HG03064 (cell line): ENCODE measurements at regions not wholly inside any gene's neighbourhood (a gene's known extent, or its start where the extent isn't known, plus 50 kb on each side); places are given as distances from the start of the nearest gene placed in this dataset.
"Not testable (repeated sequence)": the region's sequence is repeated elsewhere in the genome, so short reads cannot be mapped to it uniquely, and the experiment has no call there.

Experiments used
- ATAC-seq: cut with Tn5 transposase; IDR thresholded peaks from one replicate; pipeline ENCODE4 v1.9.1; 2021; ENCODE audit warnings: low read depth; ENCODE audit not compliant: unreplicated experiment

GRCh38 chr6:75031102-75031501, 174.8 kb downstream of the COL12A1 start:
- not testable (repeated sequence) for ATAC-seq

GRCh38 chr6:75029333-75029732, 176.5 kb downstream of the COL12A1 start:
- no peak for ATAC-seq

GRCh38 chr6:75025371-75025770, 180.5 kb downstream of the COL12A1 start:
- no peak for ATAC-seq

DNA sequence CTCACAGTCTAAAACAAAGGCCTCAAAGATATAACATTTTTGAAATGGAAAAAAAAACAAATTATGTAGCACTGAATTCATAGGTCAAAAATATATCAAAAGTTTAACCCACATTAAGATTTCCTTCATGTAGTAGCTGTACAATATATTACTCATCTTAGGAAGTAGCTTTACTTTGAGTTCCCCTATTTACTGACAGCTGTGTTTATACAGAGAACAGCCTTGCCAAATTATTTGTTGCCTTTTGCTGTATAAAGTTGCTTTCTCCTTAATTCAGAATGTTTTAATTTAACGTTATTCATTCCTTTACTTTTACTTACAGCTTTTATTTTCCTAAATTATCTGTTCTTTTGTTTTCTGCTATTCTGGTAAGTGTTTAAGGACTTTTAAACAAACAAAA, 181.0 kb downstream of the COL12A1 start:
- no peak for ATAC-seq

DNA sequence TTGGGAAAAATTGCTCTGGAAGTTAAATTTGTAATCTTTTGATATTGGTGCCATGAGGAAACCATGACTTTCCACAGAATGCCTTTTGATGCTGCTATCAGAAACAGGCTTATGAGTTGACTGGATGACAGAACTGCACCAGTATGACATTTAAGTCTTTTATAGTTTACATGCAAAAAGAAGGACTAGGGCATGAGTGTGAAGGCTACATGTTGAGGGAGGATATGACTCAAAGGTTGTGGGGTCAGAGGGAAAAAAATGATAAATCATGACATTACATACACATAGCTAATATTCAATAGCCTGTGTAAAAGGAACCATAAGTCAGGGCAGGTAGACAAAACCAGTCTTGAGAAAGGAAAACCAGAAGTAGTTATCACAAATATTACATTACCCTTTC, 182.2 kb downstream of the COL12A1 start:
- no peak for ATAC-seq

GRCh38 chr6:75020971-75021370, 184.9 kb downstream of the COL12A1 start:
- no peak for ATAC-seq

GRCh38 chr6:75020376-75020775, 185.5 kb downstream of the COL12A1 start:
- ATAC-seq, result no peak

DNA sequence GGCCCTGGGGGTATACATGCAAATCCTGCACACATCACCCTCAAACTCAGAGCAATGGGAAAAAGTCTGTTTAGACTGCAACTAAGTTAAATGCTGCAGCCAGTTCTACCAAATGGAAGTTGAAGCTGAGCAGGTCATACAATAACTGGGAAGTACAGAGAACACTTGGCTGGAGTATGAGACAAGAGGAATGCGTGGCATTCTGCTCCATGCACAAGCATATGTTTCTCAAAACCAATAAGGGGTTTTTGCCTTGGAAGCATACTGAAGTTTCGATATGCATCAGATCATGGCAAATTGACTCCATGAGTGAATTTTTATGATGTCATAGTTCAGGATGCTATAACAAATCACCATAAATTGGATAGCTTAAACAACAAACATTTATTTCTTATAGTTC, 193.8 kb downstream of the COL12A1 start:
- ATAC-seq, result no peak

DNA sequence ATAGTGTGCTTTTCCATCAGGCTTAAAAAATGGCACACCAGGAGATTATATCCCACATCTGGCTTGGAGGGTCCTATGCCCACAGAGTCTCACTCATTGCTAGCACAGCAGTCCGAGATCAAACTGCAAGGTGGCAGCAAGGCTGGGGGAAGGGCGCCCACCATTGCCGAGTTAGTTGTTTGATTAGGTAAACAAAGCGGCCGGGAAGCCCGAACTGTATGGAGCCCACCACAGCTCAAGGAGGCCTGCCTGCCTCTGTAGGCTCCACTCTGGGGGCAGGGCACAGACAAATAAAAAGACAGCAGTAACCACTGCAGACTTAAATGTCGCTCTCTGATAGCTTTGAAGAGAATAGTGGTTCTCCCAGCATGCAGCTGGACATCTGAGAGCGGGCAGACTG, 201.9 kb downstream of the COL12A1 start:
- ATAC-seq, result not testable (repeated sequence)

DNA sequence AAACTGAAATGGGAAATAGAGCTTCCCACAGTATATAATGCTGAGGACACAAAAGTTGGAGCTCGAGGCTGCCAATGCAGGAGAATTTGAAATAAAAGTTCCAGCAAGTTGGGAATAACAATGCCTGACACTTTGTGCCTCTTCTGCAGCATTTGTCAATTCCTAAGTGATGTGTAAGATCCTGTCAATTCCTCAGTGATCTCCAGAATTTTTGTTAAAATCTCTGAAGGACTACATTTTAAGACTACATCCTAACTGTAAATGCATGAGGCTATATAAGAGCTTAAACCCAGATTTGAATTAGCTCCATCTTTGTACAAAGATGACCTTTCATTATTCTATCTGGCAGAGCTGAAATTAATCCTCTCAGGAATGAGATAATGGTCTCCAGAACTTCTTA, 208.2 kb downstream of the COL12A1 start:
- ATAC-seq, result no peak

DNA sequence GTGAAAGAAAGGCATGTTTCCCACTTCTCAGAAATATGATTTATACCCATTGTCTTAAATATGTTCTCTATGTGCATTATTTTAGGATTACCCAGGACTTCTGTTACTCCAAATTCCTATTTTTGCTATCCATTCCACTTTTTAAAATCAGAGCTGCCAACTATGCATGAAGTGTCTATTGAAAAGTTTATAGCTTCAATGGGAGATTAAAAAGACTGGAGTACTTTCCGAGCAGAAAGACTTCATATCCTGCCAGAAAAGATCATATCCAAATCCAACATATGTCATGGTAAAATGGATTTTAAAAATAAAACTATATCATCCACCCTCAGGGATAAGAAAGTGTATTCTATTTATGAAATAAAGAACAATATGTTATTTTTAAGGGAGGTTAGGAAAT, 212.7 kb downstream of the COL12A1 start:
- ATAC-seq, result no peak

DNA sequence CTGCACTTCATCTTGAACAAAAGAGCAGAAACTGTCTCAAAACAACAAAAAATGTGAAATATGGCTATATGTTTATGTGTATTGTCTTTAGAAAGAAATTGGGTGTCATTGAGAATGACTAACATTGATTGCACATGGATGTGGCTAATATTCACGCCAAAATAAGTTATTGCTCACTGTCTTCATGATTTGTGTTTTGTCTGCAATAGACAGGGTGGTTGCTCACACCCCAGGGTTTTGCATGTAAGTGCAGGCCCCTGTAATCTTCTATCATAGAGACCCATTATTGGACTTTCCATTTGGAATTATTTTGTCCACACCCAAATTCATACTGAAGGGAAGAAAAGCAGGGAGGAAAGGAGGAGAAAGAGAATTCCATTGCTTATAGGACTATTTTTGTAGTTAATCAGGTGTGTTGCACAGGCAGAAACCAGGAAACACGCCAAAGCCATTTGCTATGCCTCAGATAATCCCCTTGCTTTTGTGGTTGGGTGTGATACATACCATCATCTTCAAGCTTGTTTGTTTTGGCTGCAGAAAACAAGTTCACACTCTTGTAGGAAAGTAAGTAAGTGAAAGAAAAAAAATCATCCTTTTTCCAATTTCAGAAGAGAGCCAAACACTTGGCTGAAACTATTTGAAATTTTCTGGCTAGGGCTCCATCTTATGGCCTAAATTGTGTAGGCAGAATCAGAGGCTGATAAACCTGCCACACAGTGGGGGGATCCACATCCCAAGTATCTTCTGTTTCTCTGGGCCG, 214.1 kb downstream of the COL12A1 start:
- no peak for ATAC-seq

DNA sequence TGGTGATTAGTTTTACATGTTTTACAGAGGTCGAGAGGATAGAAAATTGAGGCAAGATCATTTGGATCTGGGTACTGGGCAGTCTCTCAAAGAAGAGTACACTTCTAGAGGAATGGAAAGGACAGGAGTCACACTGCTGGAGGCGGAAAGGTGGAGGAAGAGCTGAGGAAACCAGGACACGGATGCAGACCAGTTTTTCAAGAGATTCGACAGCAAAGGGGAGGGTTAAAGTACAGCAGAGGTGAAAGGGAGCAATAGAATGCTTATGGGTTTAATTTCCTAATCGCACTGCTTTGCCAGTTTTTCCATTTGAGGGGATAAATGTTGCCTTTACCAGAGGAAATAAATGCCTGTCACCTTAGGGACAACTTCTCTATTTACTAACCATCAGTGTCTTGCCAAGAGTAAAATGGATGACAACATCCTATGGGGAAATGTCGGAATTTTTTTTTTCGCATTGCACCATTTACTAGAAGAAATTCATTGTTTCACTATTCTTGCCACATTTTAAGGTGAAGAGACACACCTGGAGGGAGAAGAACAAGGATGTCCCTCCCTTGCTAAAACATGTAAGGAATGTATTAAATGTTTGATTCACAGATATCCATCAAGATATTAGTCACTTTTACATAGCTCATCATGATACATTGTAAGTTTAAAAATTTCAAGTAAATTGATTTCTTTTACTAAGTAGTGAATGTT, 226.6 kb downstream of the COL12A1 start:
- no peak for ATAC-seq

DNA sequence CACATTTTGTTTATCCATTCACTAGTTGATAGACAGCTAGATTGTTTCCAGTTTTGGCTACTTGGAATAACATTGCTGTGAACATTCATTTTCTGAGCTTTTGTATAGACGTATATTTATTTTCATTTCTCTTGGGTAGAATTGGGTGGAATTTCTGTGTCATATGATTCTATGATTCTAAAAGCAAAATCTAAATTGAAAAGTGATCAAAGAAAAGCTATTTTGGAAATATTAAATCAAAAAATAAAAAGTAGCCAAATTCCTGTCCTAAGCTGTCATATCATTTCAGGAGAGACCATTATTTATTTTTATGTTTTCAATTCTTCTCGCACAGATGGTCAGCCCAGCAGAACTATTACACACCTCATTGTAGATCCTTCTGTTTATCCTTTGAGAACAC, 229.2 kb downstream of the COL12A1 start:
- no peak for ATAC-seq

GRCh38 chr6:74976026-74976425, 229.8 kb downstream of the COL12A1 start:
- ATAC-seq, result no peak

DNA sequence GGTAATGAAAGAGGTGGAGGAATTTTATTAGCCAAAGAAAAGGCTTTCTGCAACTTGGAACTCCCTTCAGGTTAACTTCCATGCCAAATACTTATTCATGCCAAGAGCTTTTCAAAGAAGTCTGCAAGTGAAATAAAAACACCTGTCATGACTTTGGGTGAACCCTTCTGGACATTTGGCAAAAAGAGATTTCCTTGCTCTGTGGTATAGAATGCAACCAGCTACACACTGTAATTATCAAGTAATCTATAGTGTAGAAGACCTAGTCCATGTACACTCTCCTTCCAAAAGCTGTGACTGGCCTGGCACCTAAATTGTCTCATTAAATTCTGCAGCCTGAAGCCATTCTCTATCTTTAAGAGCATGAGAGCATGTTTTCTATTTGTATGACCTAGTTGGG, 232.3 kb downstream of the COL12A1 start:
- no peak for ATAC-seq

GRCh38 chr6:74971633-74972032, 234.2 kb downstream of the COL12A1 start:
- ATAC-seq, result no peak

DNA sequence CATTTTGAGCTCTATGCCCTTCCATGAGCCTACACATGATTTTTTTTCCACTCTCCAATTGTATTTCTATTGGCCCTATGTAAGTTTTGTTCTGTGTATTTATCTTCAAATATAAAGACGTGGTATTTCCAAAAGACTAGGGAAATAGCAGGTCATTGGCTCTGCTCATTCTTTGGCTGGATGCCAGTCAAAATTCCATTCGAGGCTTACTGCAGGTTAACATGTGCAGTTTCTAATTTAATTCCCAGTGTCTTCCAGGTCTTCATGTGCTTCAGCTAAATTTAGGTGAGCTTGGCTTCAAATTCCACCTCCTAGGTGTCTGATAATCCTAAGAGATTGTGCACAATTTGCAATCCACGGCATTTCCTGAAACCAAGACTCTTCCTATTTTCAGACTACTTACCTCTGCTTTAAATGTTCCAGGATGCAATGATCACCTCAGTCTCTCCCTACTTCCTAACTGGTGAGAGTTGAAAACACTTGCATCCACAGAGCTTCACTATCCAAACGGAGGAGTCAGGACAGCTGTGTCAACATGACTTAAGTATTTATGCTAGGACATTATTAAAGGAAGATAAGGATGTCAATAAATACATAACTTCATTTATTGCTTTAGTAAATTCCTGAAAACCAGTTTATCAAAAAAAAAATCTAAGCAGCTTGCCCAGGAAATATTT, 236.1 kb downstream of the COL12A1 start:
- ATAC-seq, result no peak

DNA sequence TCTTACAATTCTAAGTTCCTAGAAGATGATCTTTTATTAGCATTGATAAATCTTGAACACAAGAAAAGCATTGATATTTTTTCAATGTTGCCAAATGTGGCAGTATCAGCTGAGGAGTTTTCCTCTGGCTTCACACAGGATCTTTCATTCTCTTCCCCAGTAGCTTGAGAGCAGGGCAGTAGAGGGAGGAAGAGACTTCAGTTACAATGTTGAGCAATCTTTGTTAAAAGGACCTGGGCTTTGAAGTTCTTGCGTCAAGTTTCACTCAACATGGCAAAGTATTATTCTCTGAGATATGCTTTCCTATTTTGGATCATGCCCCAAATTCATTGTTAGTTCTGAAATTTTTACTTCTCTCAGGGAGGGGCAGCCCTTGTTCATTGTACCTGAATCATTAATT, 238.0 kb downstream of the COL12A1 start:
- no peak for ATAC-seq

- no peak for ATAC-seq
Observed at GRCh38 chr6:74966712-74967111, 239.1 kb downstream of the COL12A1 start.

- ATAC-seq, result no peak
Observed at GRCh38 chr6:74964871-74965441, 240.9 kb downstream of the COL12A1 start.
